GM19455 (cell line): ENCODE measurements at regions not wholly inside any gene's neighbourhood (a gene's known extent, or its start where the extent isn't known, plus 50 kb on each side); places are given as distances from the start of the nearest gene placed in this dataset.
"Not testable (repeated sequence)": the region's sequence is repeated elsewhere in the genome, so short reads cannot be mapped to it uniquely, and the experiment has no call there.

Experiments used
- ATAC-seq: cut with Tn5 transposase; IDR thresholded peaks from one replicate; pipeline ENCODE4 v1.9.1; 2021; ENCODE audit not compliant: unreplicated experiment

GRCh38 chr2:156006721-156007618, 325.6 kb downstream of the NR4A2 start:
- ATAC-seq, result no peak

- no peak for ATAC-seq
Measured at GRCh38 chr2:156005999-156006712, 326.4 kb downstream of the NR4A2 start.

- ATAC-seq, result no peak
Measured at GRCh38 chr2:156005531-156005930, 327.0 kb downstream of the NR4A2 start.

- ATAC-seq, result no peak
Measured at GRCh38 chr2:156004459-156004858, 328.1 kb downstream of the NR4A2 start.

- no peak for ATAC-seq
Measured at GRCh38 chr2:156003780-156004179, 328.7 kb downstream of the NR4A2 start.

GRCh38 chr2:156001851-156002250, 330.7 kb downstream of the NR4A2 start:
- no peak for ATAC-seq

GRCh38 chr2:155997538-155997937, 335.0 kb downstream of the NR4A2 start:
- no peak for ATAC-seq

- no peak for ATAC-seq
Measured at GRCh38 chr2:155994315-155994714, 338.2 kb downstream of the NR4A2 start.

- ATAC-seq, result no peak
Measured at GRCh38 chr2:155983845-155984244, 348.7 kb downstream of the NR4A2 start.

GRCh38 chr2:155982135-155982534, 350.4 kb downstream of the NR4A2 start:
- no peak for ATAC-seq

GRCh38 chr2:155980941-155981560, 351.5 kb downstream of the NR4A2 start:
- ATAC-seq, result no peak

- ATAC-seq, result no peak
Measured at GRCh38 chr2:155975734-155976133, 356.8 kb downstream of the NR4A2 start.

GRCh38 chr2:155972916-155973315, 359.6 kb downstream of the NR4A2 start:
- no peak for ATAC-seq

- not testable (repeated sequence) for ATAC-seq
Measured at GRCh38 chr2:155966064-155966471, 366.5 kb downstream of the NR4A2 start.

GRCh38 chr2:155965415-155966063, 367.0 kb downstream of the NR4A2 start:
- no peak for ATAC-seq

GRCh38 chr2:155961641-155962040, 370.9 kb downstream of the NR4A2 start:
- ATAC-seq, result no peak

GRCh38 chr2:155958834-155959233, 373.7 kb downstream of the NR4A2 start:
- ATAC-seq, result no peak

GRCh38 chr2:155947069-155947468, 385.5 kb downstream of the NR4A2 start:
- no peak for ATAC-seq

GRCh38 chr2:155944218-155944617, 388.3 kb downstream of the NR4A2 start:
- ATAC-seq, result no peak

- no peak for ATAC-seq
Measured at GRCh38 chr2:155930312-155930711, 402.2 kb downstream of the NR4A2 start.

GRCh38 chr2:155917380-155917779, 415.1 kb downstream of the NR4A2 start:
- ATAC-seq, result no peak
